Left cardiac atrium (tissue), 4 donors: ENCODE measurements at regions not wholly inside any gene's neighbourhood (a gene's known extent, or its start where the extent isn't known, plus 50 kb on each side); places are given as distances from the start of the nearest gene placed in this dataset.

Source experiments
- ATAC-seq, 2 donors: fragments of 200-7000 bp; cut with Tn5 transposase; one replicate each; pipeline ENCODE4 v1.9.1; 2020; ENCODE audit warnings: mild to moderate bottlenecking in 2 of 2, moderate library complexity in 2 of 2
- DNase-seq: peaks from one replicate; pipeline ENCODE4 v3.0.0-alpha.2; 2020
- intact Hi-C, 2 donors: fragments of 100-400 bp; cut with DNase I; formaldehyde crosslinking; loops; one replicate each; pipeline versions ENCODE4 v1.14.1 to v1.15.1; 2022 to 2023
- donor health status: DM: no; HTN: yes; CAD: no.
- donor health status: DM: no; HTN: yes; CAD: no; lungs with severe emphysema.
- donor health status: DM: yes; HTN: yes; CAD: no.
- donor health status: Dilated cardiomyopathy.

- no peak for DNase-seq
- peak in 1 of 2 donors; percentile 66 for ATAC-seq
Observed at GRCh38 chr1:5724847-5725246, 267.4 kb downstream of the NPHP4 start.

DNA sequence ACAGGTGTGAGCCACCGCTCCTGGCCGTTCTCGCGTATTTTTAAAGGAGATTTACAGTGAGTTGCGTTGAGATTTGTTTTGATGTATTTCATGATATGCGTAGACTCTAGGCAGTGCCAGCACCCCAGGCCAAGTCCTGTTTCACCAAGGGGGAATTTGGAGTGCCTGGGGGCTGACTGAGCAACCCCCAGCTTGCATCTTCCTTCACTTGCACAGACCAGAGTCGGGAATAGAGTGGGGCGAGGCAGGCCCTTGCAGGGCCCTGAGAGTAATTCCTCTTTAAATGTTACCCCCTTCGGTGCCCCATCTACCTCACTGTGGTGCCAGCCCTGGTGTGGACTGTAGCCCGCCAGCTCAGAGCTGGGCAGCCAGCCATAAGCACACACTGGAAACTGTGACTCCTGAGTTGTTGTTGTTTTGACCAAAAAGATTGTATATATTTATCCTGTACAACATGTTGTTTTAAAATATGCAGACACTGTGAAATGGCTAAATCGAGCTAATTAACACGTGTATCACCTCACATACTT, 269.5 kb downstream of the NPHP4 start:
- DNase-seq (no peak), ATAC-seq (peak; percentile 37 to 74)
- intact Hi-C loops = no loop called here

More at GRCh38 chr1:5724847-5725246, 267.4 kb downstream of the NPHP4 start:
- intact Hi-C loops = no loop called here

GRCh38 chr1:5721634-5722215, 270.5 kb downstream of the NPHP4 start:
- ATAC-seq = no peak
- intact Hi-C loops = no loop called here
- no peak for DNase-seq

- ATAC-seq (no peak), DNase-seq (no peak)
- intact Hi-C loops = no loop called here
Observed at GRCh38 chr1:5720936-5721335, 271.3 kb downstream of the NPHP4 start.

DNA sequence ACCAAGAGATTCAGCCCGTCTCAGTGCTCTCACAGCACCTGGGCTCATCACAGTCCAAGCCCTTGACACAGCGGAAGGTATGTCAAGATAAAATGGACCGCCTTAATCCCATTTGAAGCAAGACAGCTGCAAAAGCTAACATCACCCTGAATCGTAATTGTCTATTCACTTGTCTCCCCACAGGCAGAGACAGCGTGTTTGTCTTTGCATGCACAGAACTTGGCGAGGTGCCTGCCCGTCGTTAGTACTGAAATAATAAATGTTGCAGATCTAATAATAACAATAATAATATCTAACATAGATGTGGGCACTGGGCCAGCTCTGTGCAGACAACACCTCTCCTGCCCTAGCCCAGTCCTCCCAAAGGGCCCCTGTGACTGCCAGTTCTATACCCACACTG, 271.7 kb downstream of the NPHP4 start:
- DNase-seq (no peak), ATAC-seq (no peak)

GRCh38 chr1:5720045-5720444, 272.2 kb downstream of the NPHP4 start:
- DNase-seq (no peak), ATAC-seq (no peak)
- intact Hi-C loops = no loop called here

More for the DNA sequence above, 271.7 kb downstream of the NPHP4 start:
- intact Hi-C loops = no loop called here

DNA sequence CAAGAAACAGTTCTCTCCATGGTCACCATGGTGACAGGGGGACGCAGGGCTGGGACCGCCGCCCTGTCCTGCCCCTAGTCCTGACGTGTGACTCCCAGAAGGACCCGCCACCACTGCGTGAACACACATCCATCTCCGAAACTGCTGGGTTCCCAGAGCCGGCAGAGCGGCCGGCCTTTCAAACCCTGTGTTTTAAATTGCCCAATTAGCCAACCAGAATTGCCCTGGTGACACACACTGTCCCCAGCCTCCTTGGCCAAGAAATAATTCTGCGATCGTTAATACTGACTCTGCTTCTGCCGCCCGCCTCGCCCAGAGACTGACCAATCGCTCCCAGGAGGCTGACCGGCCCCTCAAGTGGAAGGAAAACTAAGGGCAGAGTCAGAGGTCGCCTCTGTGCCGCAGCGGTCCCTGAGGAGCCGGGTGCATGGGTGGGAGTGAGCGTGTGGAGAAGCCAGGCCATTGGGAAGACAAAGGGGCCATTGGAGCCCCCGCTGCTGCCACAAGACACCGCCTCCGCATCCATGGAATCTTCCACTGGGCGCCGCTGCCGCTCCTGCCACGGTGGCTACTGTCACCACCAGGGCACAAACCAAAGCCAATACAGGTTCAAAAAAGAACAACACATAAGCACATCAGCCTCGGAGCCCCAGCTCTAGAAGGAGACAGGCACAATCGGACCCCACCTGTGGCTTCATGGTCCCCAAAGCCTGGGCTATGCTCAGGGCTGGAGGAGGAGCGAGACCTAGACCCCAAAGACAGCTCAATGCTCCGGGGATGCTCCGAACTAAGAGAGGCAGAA, 273.2 kb downstream of the NPHP4 start:
- no peak for DNase-seq
- intact Hi-C loops = no loop called here
- no peak for ATAC-seq

- no peak for ATAC-seq
- intact Hi-C loops = no loop called here
- DNase-seq = no peak
Observed at GRCh38 chr1:5717031-5717682, 275.1 kb downstream of the NPHP4 start.

DNA sequence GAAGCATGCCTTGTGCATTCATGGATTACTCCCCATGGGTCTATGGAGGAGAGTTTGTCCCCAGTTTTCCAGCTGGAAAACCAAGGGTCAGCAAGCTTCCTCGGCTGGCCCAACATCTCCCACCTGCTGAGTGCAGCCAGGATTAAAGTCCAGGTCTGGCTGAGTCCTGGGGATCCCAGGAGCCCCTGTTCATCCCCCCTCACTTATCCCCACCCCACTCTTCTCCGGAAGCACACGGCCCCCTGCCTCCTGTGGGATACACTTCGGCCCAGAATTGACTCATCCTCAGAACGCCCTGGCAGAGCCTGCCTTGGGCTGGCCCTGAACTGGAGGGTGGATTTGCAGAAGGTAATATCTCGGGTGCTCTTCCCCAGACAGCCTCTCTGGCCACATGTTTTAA, 276.1 kb downstream of the NPHP4 start:
- ATAC-seq = no peak
- intact Hi-C loops = no loop called here
- DNase-seq = no peak

DNA sequence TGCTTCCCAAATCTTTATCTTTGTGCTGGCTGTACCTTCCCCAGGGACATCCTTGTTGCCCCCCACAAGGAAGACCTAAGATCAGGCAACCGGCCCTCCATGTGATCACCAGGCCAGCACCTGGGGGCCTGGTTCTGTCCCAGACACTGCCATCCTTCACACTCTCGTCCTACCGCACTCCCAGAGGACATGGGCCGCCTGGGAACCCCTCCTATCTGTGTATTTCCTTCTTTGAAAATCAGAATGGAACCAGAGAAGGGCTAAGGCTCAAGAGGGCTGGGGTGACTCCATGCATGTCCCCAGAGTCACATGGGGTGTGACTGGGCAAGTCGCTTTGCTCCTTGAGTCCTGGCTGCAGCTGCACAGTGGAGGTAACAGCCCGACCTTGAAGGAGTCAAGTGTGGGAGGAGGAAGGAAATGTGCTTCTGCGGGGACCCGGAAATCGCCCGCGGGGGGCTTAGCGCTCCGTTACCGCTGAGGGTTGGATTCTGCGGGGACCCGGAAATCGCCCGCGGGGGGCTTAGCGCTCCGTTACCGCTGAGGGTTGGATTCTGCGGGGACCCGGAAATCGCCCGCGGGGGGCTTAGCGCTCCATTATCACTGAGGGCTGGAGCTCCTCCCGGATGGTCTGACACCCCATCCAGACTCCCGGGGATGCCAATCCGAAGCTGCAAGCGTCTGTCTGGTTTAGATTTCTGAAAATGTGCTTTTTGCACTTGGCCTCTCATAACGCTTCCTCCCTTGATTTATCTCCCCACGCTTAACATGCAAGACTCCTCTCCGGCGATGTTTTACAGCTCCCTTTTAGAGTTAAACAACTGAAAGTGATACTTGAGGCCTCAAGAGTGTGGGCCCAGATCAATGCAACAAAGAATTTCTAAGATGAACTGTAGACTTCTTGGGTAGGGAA, 278.9 kb downstream of the NPHP4 start:
- DNase-seq (no peak), ATAC-seq (no peak)
- intact Hi-C loops = no loop called here

DNA sequence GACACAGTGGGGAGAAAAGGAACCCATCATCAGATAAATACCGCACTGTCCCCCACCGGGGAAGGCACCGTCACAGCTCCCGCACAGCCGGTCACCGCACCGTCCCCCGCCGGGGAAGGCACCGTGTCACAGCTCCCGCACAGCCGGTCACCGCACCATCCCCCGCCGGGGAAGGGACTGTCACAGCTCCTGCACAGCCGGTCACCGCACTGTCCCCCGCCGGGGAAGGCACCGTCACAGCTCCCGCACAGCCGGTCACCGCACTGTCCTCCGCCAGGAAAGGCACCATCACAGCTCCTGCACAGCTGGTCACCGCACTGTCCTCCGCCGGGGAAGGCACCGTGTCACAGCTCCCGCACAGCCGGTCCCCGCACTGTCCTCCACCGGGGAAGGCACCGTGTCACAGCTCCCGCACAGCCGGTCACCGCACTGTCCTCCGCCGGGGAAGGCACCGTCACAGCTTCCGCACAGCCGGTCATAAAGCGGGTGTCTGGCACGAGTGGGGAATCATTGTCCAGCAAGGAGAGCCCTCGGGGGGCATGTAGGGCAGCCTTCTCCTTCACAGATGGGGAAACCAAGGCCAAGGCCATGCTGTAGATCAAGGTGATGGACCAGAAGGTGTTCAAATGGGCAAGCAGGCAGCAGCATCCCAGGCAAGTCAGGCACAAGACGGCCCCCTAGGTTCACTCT, 280.1 kb downstream of the NPHP4 start:
- ATAC-seq = no peak
- intact Hi-C loops = no loop called here
- DNase-seq = no peak

DNA sequence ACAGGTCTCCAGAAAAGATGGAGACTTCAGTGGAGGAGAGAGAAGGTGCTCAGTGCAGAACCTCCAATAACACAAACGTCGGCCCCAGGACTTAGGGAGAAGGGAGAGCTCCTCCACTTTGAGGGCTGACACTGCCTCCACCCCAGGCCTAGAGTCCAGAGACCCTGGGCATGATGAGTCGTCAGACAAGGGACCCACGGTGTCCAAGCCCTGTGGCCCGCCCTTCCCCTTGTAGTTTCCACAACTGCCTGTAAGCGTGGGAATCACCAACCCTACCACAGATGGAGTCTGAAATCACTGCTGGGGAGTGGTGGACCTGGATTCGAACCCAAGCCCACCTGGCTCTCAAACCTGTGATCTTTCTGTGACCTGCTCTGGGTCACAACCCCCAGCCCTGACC, 281.1 kb downstream of the NPHP4 start:
- no peak for ATAC-seq
- DNase-seq = no peak
- intact Hi-C loops = no loop called here

DNA sequence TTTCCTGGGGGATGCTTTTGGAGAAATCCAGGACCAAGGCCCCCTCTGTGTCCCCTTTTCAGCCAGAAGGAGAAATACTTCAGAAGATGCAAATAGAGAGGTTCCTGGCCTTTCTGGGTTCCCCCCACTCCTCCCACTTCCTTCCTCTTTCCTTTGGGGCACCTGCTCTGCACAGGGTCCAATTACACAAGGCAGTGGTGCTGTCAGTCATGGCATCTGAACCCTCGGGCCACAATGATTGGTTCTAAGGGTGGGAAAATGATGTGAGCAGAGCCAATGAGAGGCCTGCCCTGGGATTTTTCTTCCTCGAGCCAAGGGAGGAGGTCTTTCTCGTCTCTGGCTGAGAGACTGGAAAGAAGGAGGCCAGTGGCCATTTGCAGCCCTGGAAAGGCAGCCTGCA, 282.2 kb downstream of the NPHP4 start:
- DNase-seq = no peak
- intact Hi-C loops = no loop called here
- ATAC-seq = no peak

DNA sequence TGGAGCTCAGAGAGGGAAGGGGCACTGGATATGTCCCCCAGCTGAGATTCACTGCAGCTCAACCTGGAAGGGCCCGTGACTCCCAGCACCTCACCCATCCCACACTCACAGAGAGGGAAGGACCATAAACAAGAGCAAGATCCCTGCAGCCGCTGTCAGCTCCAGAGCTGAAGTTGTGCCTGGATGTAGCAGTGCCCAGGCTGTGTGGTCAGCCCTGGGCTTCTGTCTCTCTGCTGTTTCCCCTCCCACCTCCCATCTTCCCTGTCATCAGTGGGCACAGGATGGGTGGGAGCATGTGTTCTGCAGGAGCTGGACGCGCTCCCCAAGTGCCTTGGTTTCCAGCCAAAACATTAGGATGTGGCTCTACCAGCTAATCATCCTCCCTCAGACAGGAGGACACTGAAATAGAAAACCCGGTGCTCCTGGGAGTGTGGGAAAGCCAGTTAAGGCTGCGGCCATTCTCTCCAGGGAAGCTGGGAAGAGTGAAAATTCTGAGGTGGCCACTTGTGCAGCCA, 282.7 kb downstream of the NPHP4 start:
- intact Hi-C loops = no loop called here
- DNase-seq = no peak

GRCh38 chr1:5708346-5709245, 283.6 kb downstream of the NPHP4 start:
- ATAC-seq = no peak
- intact Hi-C loops = no loop called here

More for the DNA sequence above, 282.7 kb downstream of the NPHP4 start:
- no peak for ATAC-seq

DNA sequence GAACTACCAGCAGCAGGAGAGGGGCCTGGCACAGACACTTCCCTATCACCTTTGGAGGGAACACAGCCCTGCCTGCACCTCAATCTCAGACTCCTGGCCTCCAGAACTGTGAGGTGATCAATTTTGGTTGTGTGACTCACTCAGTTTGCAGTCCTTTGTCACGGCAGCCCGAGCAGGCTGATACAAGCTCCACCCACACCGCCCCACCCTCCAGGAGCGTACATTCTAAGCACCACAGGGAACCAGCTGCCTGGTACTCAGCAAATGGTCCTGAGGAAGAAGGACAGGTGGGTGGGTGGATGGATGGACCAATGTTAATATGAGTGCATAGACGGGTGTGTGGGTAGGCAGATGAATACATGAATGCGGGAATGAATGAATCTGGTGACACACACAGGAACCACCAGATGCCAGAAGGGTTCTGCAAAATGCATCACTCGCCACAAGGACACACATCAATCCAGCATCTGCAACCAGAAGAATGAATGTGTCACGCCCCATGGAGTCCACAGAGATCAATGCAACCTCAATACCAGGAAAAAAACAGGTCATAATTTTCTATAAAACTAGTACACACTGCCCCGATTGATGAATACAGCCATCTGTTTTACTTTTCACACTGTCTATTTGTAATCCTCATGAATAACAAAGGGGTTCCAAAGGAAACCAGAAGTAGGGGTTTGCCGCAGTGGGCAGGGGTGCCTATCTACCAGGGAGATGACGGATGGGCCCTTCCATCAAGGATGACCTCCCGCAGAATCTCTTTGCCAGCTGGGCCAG, 284.5 kb downstream of the NPHP4 start:
- ATAC-seq (no peak), DNase-seq (no peak)
- intact Hi-C loops = no loop called here

More at GRCh38 chr1:5708346-5709245, 283.6 kb downstream of the NPHP4 start:
- no peak for DNase-seq

DNA sequence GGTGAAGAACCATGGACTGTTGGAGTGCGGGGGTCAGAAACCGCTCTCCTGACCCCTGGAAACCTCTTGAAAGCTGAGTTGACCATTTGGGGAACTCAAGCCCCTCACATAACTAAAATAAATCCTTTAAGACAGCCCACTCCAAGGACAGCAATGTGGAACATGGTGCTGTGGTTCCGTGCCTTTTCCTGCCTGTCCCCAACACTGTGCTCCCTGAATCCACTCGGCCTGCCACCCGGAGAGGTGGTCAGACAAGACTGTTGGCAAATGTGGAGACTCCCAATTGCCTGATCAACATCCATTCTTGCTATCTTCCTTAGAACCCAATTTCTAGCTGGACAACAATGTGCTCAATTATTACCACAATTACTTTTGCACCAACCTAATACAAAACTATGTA, 286.0 kb downstream of the NPHP4 start:
- intact Hi-C loops = no loop called here
- DNase-seq = no peak
- no peak for ATAC-seq
